ENCODE measurements at regions not wholly inside any gene's neighbourhood (a gene's known extent, or its start where the extent isn't known, plus 50 kb on each side); places are given as distances from the start of the nearest gene placed in this dataset.

DNA sequence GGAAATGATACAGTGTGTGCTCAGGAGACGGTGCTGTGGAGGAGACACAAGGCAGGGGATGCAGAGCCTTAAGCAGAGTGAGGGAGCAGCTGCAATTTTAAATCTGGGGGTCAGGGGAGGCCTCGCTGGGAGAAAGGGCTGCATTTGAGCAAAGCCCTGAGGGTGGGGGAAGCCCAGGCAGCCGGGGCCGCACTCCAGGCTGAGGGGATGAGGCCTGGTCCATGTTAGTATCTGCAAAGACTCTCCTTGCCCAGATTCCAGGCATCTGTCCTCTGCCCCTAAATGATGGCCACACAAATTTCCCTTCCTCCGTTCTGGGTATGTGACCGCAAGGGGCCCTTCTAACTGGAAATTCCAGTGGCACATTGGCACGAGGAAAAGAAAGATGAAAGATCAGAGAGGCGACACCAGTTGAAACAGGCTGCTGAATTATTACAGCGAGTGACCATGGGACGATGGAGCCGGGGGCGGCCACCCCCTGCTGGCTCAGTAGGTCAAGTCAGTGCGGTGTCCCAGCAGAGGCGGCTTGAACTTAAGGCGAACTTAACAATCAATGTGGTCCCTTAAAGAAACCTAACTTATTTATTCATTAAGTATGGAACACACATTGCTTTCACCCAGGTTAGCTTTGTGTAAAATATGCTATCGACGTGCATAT lies 62.3 kb upstream of the KAT6B start:
- Histone ChIP-seq H3K14ac (replicated peaks; ENCODE audit: low read depth, low read length) (no peak overlapping the region), H2AK5ac (ENCODE audit: low read depth, low read length) (no peak overlapping the region), H3K9me3 (ENCODE audit: control insufficient read depth, insufficient read depth, low read length) (no peaks in the 10 kb centered on the region), H4K5ac (ENCODE audit: low read depth, low read length) (no peak overlapping the region), H4K8ac (ENCODE audit: low read depth in 2 of 2, low read length in 2 of 2) (no peak overlapping the region), H2BK15ac (ENCODE audit: low read depth, low read length) (no peak overlapping the region), H3K27me3 (ENCODE audit: control insufficient read depth, insufficient read depth, low read length) (peaks cover 2% of the 10 kb centered on the region), H3K4me1 (ENCODE audit: control insufficient read depth, insufficient read depth, low read length) (no peaks in the 10 kb centered on the region), H3K4me3 (ENCODE audit: insufficient read depth, low read depth, low read length) (no peak overlapping the region), H2AK9ac (replicated peaks; ENCODE audit: low read depth, low read length, poor library complexity) (no peak overlapping the region), H3K9ac (ENCODE audit: low read depth, low read length) (no peak overlapping the region), H4K91ac (ENCODE audit: insufficient read depth, low read depth, low read length) (no peak overlapping the region), H3K27ac (ENCODE audit: insufficient read depth, low read length) (no peak overlapping the region), H2BK5ac (ENCODE audit: low read depth, low read length, poor library complexity, severe bottlenecking) (no peak overlapping the region), H2BK120ac (ENCODE audit: low read depth, low read length) (no peak overlapping the region), H3K56ac (ENCODE audit: extremely low read depth, insufficient read depth, low read length) (no peak overlapping the region), H2AFZ (replicated peaks; ENCODE audit: low read length, poor library complexity) (no peak overlapping the region), H3K4me2 (ENCODE audit: low read depth, low read length) (no peak overlapping the region), H4K20me1 (ENCODE audit: insufficient read depth, low read length) (no peaks in the 10 kb centered on the region), H3K79me1 (ENCODE audit: low read depth in 1 of 2, low read length in 2 of 2) (no peaks in the 10 kb centered on the region), H3K9me1 (ENCODE audit: insufficient read depth, low read length) (no peaks in the 10 kb centered on the region), H3K23ac (ENCODE audit: low read depth, low read length) (no peak overlapping the region), H2BK20ac (ENCODE audit: low read depth, low read length) (no peak overlapping the region), H3K4ac (ENCODE audit: low read depth, low read length) (no peak overlapping the region), H3K18ac (ENCODE audit: low read depth, low read length) (no peak overlapping the region), H3K36me3 (ENCODE audit: control insufficient read depth, insufficient read depth, low read length) (no peaks in the 10 kb centered on the region)
- intact Hi-C loops (cut with micrococcal nuclease) (no loop called here), in situ Hi-C loops (cut with MboI; ENCODE audit: low sequenced_read_pairs) (no loop called here), dilution Hi-C loops (cut with HindIII; ENCODE audit: low sequenced_read_pairs, unreplicated experiment) (no loop called here)
- ChIA-PET CTCF (no interaction called here), POLR2A (ENCODE audit: unreplicated experiment) (no interaction called here)
- DNase-seq (no peak), ATAC-seq (ENCODE audit: low read depth) (no peak)
- TF ChIP-seq POLR2A (IDR thresholded peaks at IDR 0.05; ENCODE audit: low read depth, low read length) (no peak), RAD21 (IDR thresholded peaks at IDR 0.05; ENCODE audit: low read length) (no peak), CEBPB (IDR thresholded peaks at IDR 0.05; ENCODE audit: low read depth, low read length) (no peak), RFX5 (IDR thresholded peaks at IDR 0.05; ENCODE audit: low read depth, low read length) (no peak), ELK1 (IDR thresholded peaks at IDR 0.05; ENCODE audit: borderline replicate concordance, low read depth, low read length) (no peak), CHD1 (IDR thresholded peaks at IDR 0.05; ENCODE audit: low read depth, low read length) (no peak), MXI1 (IDR thresholded peaks at IDR 0.05; ENCODE audit: borderline replicate concordance, low read depth, low read length) (no peak), FOS (IDR thresholded peaks at IDR 0.05; ENCODE audit: low read depth, low read length) (no peak), MAZ (IDR thresholded peaks at IDR 0.05; ENCODE audit: borderline replicate concordance, low read depth, low read length) (no peak), RCOR1 (IDR thresholded peaks at IDR 0.05; ENCODE audit: insufficient replicate concordance, low read length) (no peak), SMC3 (IDR thresholded peaks at IDR 0.05; ENCODE audit: low read depth, low read length) (no peak), NFE2L2 (IDR thresholded peaks at IDR 0.05; ENCODE audit: low read depth, low read length) (no peak)
- TF ChIP-seq, protein P1, sequence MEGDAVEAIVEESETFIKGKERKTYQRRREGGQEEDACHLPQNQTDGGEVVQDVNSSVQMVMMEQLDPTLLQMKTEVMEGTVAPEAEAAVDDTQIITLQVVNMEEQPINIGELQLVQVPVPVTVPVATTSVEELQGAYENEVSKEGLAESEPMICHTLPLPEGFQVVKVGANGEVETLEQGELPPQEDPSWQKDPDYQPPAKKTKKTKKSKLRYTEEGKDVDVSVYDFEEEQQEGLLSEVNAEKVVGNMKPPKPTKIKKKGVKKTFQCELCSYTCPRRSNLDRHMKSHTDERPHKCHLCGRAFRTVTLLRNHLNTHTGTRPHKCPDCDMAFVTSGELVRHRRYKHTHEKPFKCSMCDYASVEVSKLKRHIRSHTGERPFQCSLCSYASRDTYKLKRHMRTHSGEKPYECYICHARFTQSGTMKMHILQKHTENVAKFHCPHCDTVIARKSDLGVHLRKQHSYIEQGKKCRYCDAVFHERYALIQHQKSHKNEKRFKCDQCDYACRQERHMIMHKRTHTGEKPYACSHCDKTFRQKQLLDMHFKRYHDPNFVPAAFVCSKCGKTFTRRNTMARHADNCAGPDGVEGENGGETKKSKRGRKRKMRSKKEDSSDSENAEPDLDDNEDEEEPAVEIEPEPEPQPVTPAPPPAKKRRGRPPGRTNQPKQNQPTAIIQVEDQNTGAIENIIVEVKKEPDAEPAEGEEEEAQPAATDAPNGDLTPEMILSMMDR (conservative IDR thresholded peaks at IDR 0.05; ENCODE audit: low read depth, low read length), result no peak
- no TSS peak for BruUV-seq (replicated peaks)
- 65% methylated on average over 11 of the region's 17 CpGs; no CpG with 5 or more reads in 1 of the 2 experiments for WGBS, 2 experiments (ENCODE audit: extremely low coverage in 2 of 2, insufficient read length in 1 of 2)

Measured in IMR-90 (cell line).